IMR-90 (cell line): ENCODE measurements at regions not wholly inside any gene's neighbourhood (a gene's known extent, or its start where the extent isn't known, plus 50 kb on each side); places are given as distances from the start of the nearest gene placed in this dataset.

Experiments
- ATAC-seq: fragments of 200-7000 bp; cut with Tn5 transposase; 2 replicates; pipeline ENCODE4 v1.9.1; 2020; ENCODE audit warnings: low read depth, mild to moderate bottlenecking, moderate library complexity
- BruUV-seq: library from RNA; stranded (reverse); fragments of 400-500 nt; replicated peaks from 2 replicates; lab custom pipeline; 2021; lab: Mats Ljungman, UMichigan
- CTCF ChIA-PET: fragments of 300-600 bp; formaldehyde crosslinking; extraction: SDS; loops from one replicate; lab custom pipeline; 2021; ENCODE audit warnings: antibody characterized with exemption; lab: Yijun Ruan, JAX
- POLR2A ChIA-PET: fragments of 300-600 bp; sonication (Branson Sonifier 250); formaldehyde crosslinking; loops from one replicate; lab custom pipeline; 2022; ENCODE audit warnings: antibody characterized with exemption; ENCODE audit not compliant: unreplicated experiment; lab: Charles Lee
- DNase-seq: peaks from one replicate; pipeline ENCODE4 v3.0.0; 2013
- H2AFZ ChIP-seq: replicated peaks from 2 replicates; pipeline ENCODE3; 2013; ENCODE audit warnings: low read length, mild to moderate bottlenecking; ENCODE audit not compliant: poor library complexity
- H2AK5ac ChIP-seq: 2 replicates; pipeline ENCODE4 v1.6.1; 2013; ENCODE audit warnings: low read depth, low read length, inconsistent platforms
- H2AK9ac ChIP-seq: replicated peaks from 2 replicates; pipeline ENCODE3; 2013; ENCODE audit warnings: mild to moderate bottlenecking, low read depth, low read length, moderate library complexity; ENCODE audit not compliant: poor library complexity
- H2BK120ac ChIP-seq: 2 replicates; pipeline ENCODE4 v1.6.1; 2013; ENCODE audit warnings: low read depth, low read length, inconsistent platforms
- H2BK15ac ChIP-seq: 3 replicates; pipeline ENCODE4 v1.6.1; 2013; ENCODE audit warnings: low read depth, low read length, inconsistent platforms
- H2BK20ac ChIP-seq: 2 replicates; pipeline ENCODE4 v1.6.1; 2013; ENCODE audit warnings: low read depth, mild to moderate bottlenecking, inconsistent platforms, low read length, moderate library complexity
- H2BK5ac ChIP-seq: 2 replicates; pipeline ENCODE4 v1.6.1; 2013; ENCODE audit warnings: mild to moderate bottlenecking, low read depth, low read length, inconsistent platforms; ENCODE audit not compliant: poor library complexity, severe bottlenecking
- H3K14ac ChIP-seq: replicated peaks from 2 replicates; pipeline ENCODE4 v1.6.1; 2013; ENCODE audit warnings: low read depth, low read length, inconsistent platforms
- H3K18ac ChIP-seq: 2 replicates; pipeline ENCODE4 v1.6.1; 2013; ENCODE audit warnings: low read depth, low read length, control low read depth
- H3K23ac ChIP-seq: 2 replicates; pipeline ENCODE4 v1.6.1; 2013; ENCODE audit warnings: low read depth, low read length, inconsistent platforms
- H3K27ac ChIP-seq: 2 replicates; pipeline ENCODE4 v1.5.1; 2013; ENCODE audit warnings: mild to moderate bottlenecking, control low read depth, low read length; ENCODE audit not compliant: insufficient read depth
- H3K27me3 ChIP-seq: 2 replicates; pipeline ENCODE4 v1.6.1; 2013; ENCODE audit warnings: low read length; ENCODE audit not compliant: control insufficient read depth, insufficient read depth
- H3K36me3 ChIP-seq: 2 replicates; pipeline ENCODE4 v1.6.1; 2013; ENCODE audit warnings: low read length, mixed read lengths; ENCODE audit not compliant: control insufficient read depth, insufficient read depth
- H3K4ac ChIP-seq: 2 replicates; pipeline ENCODE4 v1.6.1; 2013; ENCODE audit warnings: low read depth, low read length, inconsistent platforms
- H3K4me1 ChIP-seq: 2 replicates; pipeline ENCODE4 v1.6.1; 2013; ENCODE audit warnings: low read length, mixed read lengths; ENCODE audit not compliant: control insufficient read depth, insufficient read depth
- H3K4me2 ChIP-seq: 2 replicates; pipeline ENCODE4 v1.6.1; 2013; ENCODE audit warnings: low read depth, mild to moderate bottlenecking, control low read depth, low read length, moderate library complexity
- H3K4me3 ChIP-seq: 2 replicates; pipeline ENCODE4 v1.5.1; 2013; ENCODE audit warnings: low read depth, mild to moderate bottlenecking, control low read depth, low read length, moderate library complexity; ENCODE audit not compliant: insufficient read depth
- H3K56ac ChIP-seq: 2 replicates; pipeline ENCODE4 v1.6.1; 2013; ENCODE audit warnings: low read length, inconsistent platforms; ENCODE audit not compliant: insufficient read depth; ENCODE audit errors: extremely low read depth
- H3K79me1 ChIP-seq, 2 experiments: 2 replicates each; pipeline ENCODE4 v1.6.1; 2013; ENCODE audit warnings: low read length in 2 of 2, inconsistent platforms in 1 of 2, low read depth in 1 of 2
- H3K9ac ChIP-seq: 2 replicates; pipeline ENCODE4 v1.6.1; 2013; ENCODE audit warnings: low read depth, low read length, control low read depth
- H3K9me1 ChIP-seq: 2 replicates; pipeline ENCODE4 v1.6.1; 2013; ENCODE audit warnings: low read length, inconsistent platforms; ENCODE audit not compliant: insufficient read depth
- H3K9me3 ChIP-seq: 2 replicates; pipeline ENCODE4 v1.6.1; 2013; ENCODE audit warnings: low read length; ENCODE audit not compliant: control insufficient read depth, insufficient read depth
- H4K20me1 ChIP-seq: 2 replicates; pipeline ENCODE4 v1.6.1; 2013; ENCODE audit warnings: low read length, inconsistent platforms; ENCODE audit not compliant: insufficient read depth
- H4K5ac ChIP-seq: 2 replicates; pipeline ENCODE4 v1.6.1; 2013; ENCODE audit warnings: mild to moderate bottlenecking, low read depth, low read length, control low read depth
- H4K8ac ChIP-seq, 2 experiments: 2 replicates each; pipeline ENCODE4 v1.6.1; 2013; ENCODE audit warnings: low read depth in 2 of 2, low read length in 2 of 2, control low read depth in 1 of 2, inconsistent platforms in 1 of 2
- H4K91ac ChIP-seq: 2 replicates; pipeline ENCODE4 v1.6.1; 2013; ENCODE audit warnings: low read depth, low read length, inconsistent platforms; ENCODE audit not compliant: insufficient read depth
- WGBS, 2 experiments: methylation state at CpG; one replicate each; pipeline versions ENCODE4 v1.1.5 to v1.1.7; 2013; ENCODE audit warnings: missing lambda C conversion rate in 2 of 2; ENCODE audit not compliant: insufficient read length in 1 of 2; ENCODE audit errors: extremely low coverage in 2 of 2; 5-methylcytosine and 5-hydroxymethylcytosine counted together
- dilution Hi-C: fragments of 300-500 bp; cut with HindIII; formaldehyde crosslinking; loops from one replicate; pipeline ENCODE4 v1.14.3; 2018; ENCODE audit warnings: low sequenced_read_pairs; ENCODE audit not compliant: unreplicated experiment
- in situ Hi-C: fragments of 300-500 bp; cut with MboI; formaldehyde crosslinking; loops from 3 replicates; pipeline ENCODE4 v1.14.3; 2019; ENCODE audit warnings: low sequenced_read_pairs, inconsistent platforms, mixed read lengths
- intact Hi-C: fragments of 100-400 bp; cut with micrococcal nuclease; formaldehyde crosslinking; loops from 2 replicates; pipeline ENCODE4 v1.10.0; 2022
- TF ChIP-seq, protein P1 (sequence below): fragments of 150-350 bp; IDR thresholded peaks from 2 replicates; pipeline ENCODE4 v1.6.1; 2017; ENCODE audit warnings: mild to moderate bottlenecking, antibody characterized with exemption, low read length, low read depth

GRCh38 chr16:64453646-64454045 lies 668.2 kb downstream of the CDH11 start:
- H4K91ac ChIP-seq: no peak overlapping the region
- in situ Hi-C loops (loop anchor here (25.0 kb wide), 2 partner anchors 366 to 1091 kb away; no protein-coding TSS in a partner anchor), dilution Hi-C loops (no loop called here), intact Hi-C loops (loop anchor here (10.0 kb wide), 2 partner anchors 449 to 1089 kb away; no protein-coding TSS in a partner anchor)
- CTCF ChIA-PET: no interaction called here
- no peak overlapping the region for H3K4ac ChIP-seq
- H3K79me1 ChIP-seq: no peaks in the 10 kb centered on the region
- no peak overlapping the region for H2BK5ac ChIP-seq
- no peak overlapping the region; the same call in 1 of the 2 replicates for H3K18ac ChIP-seq
- H4K20me1 ChIP-seq: no peaks in the 10 kb centered on the region
- no peaks in the 10 kb centered on the region for H3K9me1 ChIP-seq
- no CpG with 5 or more reads among the region's 2 CpGs for WGBS, 2 experiments
- H3K14ac ChIP-seq: no peak overlapping the region
- H3K23ac ChIP-seq: no peak overlapping the region
- no peak overlapping the region for H2BK15ac ChIP-seq
- POLR2A ChIA-PET: no interaction called here
- TF ChIP-seq, protein P1, sequence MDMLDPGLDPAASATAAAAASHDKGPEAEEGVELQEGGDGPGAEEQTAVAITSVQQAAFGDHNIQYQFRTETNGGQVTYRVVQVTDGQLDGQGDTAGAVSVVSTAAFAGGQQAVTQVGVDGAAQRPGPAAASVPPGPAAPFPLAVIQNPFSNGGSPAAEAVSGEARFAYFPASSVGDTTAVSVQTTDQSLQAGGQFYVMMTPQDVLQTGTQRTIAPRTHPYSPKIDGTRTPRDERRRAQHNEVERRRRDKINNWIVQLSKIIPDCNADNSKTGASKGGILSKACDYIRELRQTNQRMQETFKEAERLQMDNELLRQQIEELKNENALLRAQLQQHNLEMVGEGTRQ: no peak
- no peaks in the 10 kb centered on the region for H3K27me3 ChIP-seq
- H3K4me2 ChIP-seq: no peak overlapping the region
- no TSS peak for BruUV-seq
- H3K9me3 ChIP-seq: no peaks in the 10 kb centered on the region
- H4K8ac ChIP-seq: no peak overlapping the region
- no peak overlapping the region for H3K4me3 ChIP-seq
- H2BK120ac ChIP-seq: no peak overlapping the region
- no peak overlapping the region for H2AK5ac ChIP-seq
- H3K36me3 ChIP-seq: no peaks in the 10 kb centered on the region
- no peaks in the 10 kb centered on the region for H3K4me1 ChIP-seq
- no peak overlapping the region for H3K27ac ChIP-seq
- no peak overlapping the region for H2BK20ac ChIP-seq
- H2AFZ ChIP-seq: no peak overlapping the region
- H3K56ac ChIP-seq: no peak overlapping the region
- no peak overlapping the region for H4K5ac ChIP-seq
- no peak for DNase-seq
- no peak overlapping the region for H2AK9ac ChIP-seq
- H3K9ac ChIP-seq: no peak overlapping the region
- ATAC-seq: no peak
